ENCODE measurements at regions not wholly inside any gene's neighbourhood (a gene's known extent, or its start where the extent isn't known, plus 50 kb on each side); places are given as distances from the start of the nearest gene placed in this dataset.

DNA sequence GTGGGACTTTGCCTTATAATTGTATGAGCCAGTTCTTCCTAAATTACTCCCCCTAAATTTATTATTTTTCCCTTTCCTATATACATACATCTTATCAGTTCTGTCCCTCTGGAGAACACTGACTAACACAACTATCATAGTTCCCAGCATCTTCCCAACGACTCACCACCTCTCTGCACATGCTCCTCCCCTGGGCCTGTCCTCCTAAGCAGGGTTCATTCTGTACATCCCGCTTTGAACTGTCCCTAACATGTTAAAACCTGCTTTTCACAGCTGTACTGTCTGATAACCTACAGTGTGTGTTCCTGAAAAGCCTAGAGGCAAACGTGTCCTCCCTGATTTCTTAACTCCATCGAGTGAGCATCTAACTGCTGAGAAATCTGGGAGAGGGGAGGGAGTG, 141.7 kb downstream of the EFNB2 start (continued):
- TF ChIP-seq, protein P1, sequence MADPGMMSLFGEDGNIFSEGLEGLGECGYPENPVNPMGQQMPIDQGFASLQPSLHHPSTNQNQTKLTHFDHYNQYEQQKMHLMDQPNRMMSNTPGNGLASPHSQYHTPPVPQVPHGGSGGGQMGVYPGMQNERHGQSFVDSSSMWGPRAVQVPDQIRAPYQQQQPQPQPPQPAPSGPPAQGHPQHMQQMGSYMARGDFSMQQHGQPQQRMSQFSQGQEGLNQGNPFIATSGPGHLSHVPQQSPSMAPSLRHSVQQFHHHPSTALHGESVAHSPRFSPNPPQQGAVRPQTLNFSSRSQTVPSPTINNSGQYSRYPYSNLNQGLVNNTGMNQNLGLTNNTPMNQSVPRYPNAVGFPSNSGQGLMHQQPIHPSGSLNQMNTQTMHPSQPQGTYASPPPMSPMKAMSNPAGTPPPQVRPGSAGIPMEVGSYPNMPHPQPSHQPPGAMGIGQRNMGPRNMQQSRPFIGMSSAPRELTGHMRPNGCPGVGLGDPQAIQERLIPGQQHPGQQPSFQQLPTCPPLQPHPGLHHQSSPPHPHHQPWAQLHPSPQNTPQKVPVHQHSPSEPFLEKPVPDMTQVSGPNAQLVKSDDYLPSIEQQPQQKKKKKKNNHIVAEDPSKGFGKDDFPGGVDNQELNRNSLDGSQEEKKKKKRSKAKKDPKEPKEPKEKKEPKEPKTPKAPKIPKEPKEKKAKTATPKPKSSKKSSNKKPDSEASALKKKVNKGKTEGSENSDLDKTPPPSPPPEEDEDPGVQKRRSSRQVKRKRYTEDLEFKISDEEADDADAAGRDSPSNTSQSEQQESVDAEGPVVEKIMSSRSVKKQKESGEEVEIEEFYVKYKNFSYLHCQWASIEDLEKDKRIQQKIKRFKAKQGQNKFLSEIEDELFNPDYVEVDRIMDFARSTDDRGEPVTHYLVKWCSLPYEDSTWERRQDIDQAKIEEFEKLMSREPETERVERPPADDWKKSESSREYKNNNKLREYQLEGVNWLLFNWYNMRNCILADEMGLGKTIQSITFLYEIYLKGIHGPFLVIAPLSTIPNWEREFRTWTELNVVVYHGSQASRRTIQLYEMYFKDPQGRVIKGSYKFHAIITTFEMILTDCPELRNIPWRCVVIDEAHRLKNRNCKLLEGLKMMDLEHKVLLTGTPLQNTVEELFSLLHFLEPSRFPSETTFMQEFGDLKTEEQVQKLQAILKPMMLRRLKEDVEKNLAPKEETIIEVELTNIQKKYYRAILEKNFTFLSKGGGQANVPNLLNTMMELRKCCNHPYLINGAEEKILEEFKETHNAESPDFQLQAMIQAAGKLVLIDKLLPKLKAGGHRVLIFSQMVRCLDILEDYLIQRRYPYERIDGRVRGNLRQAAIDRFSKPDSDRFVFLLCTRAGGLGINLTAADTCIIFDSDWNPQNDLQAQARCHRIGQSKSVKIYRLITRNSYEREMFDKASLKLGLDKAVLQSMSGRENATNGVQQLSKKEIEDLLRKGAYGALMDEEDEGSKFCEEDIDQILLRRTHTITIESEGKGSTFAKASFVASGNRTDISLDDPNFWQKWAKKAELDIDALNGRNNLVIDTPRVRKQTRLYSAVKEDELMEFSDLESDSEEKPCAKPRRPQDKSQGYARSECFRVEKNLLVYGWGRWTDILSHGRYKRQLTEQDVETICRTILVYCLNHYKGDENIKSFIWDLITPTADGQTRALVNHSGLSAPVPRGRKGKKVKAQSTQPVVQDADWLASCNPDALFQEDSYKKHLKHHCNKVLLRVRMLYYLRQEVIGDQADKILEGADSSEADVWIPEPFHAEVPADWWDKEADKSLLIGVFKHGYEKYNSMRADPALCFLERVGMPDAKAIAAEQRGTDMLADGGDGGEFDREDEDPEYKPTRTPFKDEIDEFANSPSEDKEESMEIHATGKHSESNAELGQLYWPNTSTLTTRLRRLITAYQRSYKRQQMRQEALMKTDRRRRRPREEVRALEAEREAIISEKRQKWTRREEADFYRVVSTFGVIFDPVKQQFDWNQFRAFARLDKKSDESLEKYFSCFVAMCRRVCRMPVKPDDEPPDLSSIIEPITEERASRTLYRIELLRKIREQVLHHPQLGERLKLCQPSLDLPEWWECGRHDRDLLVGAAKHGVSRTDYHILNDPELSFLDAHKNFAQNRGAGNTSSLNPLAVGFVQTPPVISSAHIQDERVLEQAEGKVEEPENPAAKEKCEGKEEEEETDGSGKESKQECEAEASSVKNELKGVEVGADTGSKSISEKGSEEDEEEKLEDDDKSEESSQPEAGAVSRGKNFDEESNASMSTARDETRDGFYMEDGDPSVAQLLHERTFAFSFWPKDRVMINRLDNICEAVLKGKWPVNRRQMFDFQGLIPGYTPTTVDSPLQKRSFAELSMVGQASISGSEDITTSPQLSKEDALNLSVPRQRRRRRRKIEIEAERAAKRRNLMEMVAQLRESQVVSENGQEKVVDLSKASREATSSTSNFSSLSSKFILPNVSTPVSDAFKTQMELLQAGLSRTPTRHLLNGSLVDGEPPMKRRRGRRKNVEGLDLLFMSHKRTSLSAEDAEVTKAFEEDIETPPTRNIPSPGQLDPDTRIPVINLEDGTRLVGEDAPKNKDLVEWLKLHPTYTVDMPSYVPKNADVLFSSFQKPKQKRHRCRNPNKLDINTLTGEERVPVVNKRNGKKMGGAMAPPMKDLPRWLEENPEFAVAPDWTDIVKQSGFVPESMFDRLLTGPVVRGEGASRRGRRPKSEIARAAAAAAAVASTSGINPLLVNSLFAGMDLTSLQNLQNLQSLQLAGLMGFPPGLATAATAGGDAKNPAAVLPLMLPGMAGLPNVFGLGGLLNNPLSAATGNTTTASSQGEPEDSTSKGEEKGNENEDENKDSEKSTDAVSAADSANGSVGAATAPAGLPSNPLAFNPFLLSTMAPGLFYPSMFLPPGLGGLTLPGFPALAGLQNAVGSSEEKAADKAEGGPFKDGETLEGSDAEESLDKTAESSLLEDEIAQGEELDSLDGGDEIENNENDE (IDR thresholded peaks at IDR 0.05; ENCODE audit: insufficient replicate concordance, low read length): no peak
- TF ChIP-seq CTBP2 (IDR thresholded peaks at IDR 0.05; ENCODE audit: borderline replicate concordance, insufficient read depth, insufficient read length, low read length) (no peak), HDAC2 (IDR thresholded peaks at IDR 0.05; ENCODE audit: borderline replicate concordance in 1 of 2, low read depth in 2 of 2, low read length in 2 of 2) (no peak)
- TF ChIP-seq, protein P2, sequence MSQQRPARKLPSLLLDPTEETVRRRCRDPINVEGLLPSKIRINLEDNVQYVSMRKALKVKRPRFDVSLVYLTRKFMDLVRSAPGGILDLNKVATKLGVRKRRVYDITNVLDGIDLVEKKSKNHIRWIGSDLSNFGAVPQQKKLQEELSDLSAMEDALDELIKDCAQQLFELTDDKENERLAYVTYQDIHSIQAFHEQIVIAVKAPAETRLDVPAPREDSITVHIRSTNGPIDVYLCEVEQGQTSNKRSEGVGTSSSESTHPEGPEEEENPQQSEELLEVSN (IDR thresholded peaks at IDR 0.05): no peak
